Mesenchymal stem cell (in vitro differentiated cells and primary cell): ENCODE measurements at regions not wholly inside any gene's neighbourhood (a gene's known extent, or its start where the extent isn't known, plus 50 kb on each side); places are given as distances from the start of the nearest gene placed in this dataset.
"Not testable (repeated sequence)": the region's sequence is repeated elsewhere in the genome, so short reads cannot be mapped to it uniquely, and the experiment has no call there.

Source experiments
- DNase-seq: peaks from one replicate; pipeline ENCODE4 v3.0.0-alpha.2; 2013
- H2AFZ ChIP-seq: one replicate; pipeline ENCODE4 v1.6.1; 2013; ENCODE audit warnings: low read depth, mild to moderate bottlenecking, control low read depth, inconsistent platforms, low read length, moderate library complexity
- H2AK5ac ChIP-seq: 2 replicates; pipeline ENCODE4 v1.6.1; 2013; ENCODE audit warnings: low read length, moderate library complexity, mild to moderate bottlenecking, inconsistent platforms; ENCODE audit not compliant: severe bottlenecking
- H2BK120ac ChIP-seq: one replicate; pipeline ENCODE4 v1.6.1; 2013; ENCODE audit warnings: low read depth, mild to moderate bottlenecking, inconsistent platforms, low read length, moderate library complexity
- H2BK12ac ChIP-seq, 2 experiments: one replicate each; pipeline ENCODE4 v1.6.1; 2013; ENCODE audit warnings: inconsistent platforms in 2 of 2, low read length in 2 of 2, mild to moderate bottlenecking in 2 of 2, moderate library complexity in 2 of 2, control low read depth in 1 of 2
- H2BK15ac ChIP-seq: one replicate; pipeline ENCODE4 v1.6.1; 2013; ENCODE audit warnings: mild to moderate bottlenecking, low read depth, inconsistent platforms; ENCODE audit not compliant: poor library complexity, severe bottlenecking
- H2BK5ac ChIP-seq: 2 replicates; pipeline ENCODE4 v1.6.1; 2013; ENCODE audit warnings: low read depth, mild to moderate bottlenecking, low read length, control low read depth, inconsistent platforms; ENCODE audit not compliant: poor library complexity, severe bottlenecking
- H3K14ac ChIP-seq, 2 experiments: one replicate each; pipeline ENCODE4 v1.6.1; 2013; ENCODE audit warnings: inconsistent platforms in 2 of 2, low read length in 2 of 2, control low read depth in 1 of 2, mild to moderate bottlenecking in 1 of 2, moderate library complexity in 1 of 2
- H3K18ac ChIP-seq, 2 experiments: one replicate each; pipeline ENCODE4 v1.6.1; 2013; ENCODE audit warnings: inconsistent platforms in 2 of 2, low read length in 2 of 2, control low read depth in 1 of 2, low read depth in 1 of 2, mild to moderate bottlenecking in 1 of 2
- H3K23ac ChIP-seq, 2 experiments: one replicate each; pipeline ENCODE4 v1.6.1; 2013; ENCODE audit warnings: inconsistent platforms in 2 of 2, low read length in 2 of 2, mild to moderate bottlenecking in 2 of 2, moderate library complexity in 2 of 2, control low read depth in 1 of 2
- H3K27ac ChIP-seq: 2 replicates; pipeline ENCODE4 v1.5.1; 2013; ENCODE audit warnings: mild to moderate bottlenecking, moderate library complexity, low read length, control low read depth, inconsistent platforms; ENCODE audit not compliant: poor library complexity, severe bottlenecking
- H3K27me3 ChIP-seq, 2 experiments: 2 replicates each; pipeline versions ENCODE4 v1.6.1 to v1.7.0; 2013; ENCODE audit warnings: low read length in 2 of 2, mild to moderate bottlenecking in 2 of 2, moderate library complexity in 2 of 2, control low read depth in 1 of 2, inconsistent platforms in 1 of 2; ENCODE audit not compliant: control insufficient read depth in 1 of 2, insufficient read depth in 1 of 2
- H3K36me3 ChIP-seq, 2 experiments: 2 replicates each; pipeline versions ENCODE4 v1.6.1 to v1.7.0; 2013; ENCODE audit warnings: low read length in 2 of 2, control low read depth in 1 of 2, inconsistent platforms in 1 of 2, low read depth in 1 of 2, mild to moderate bottlenecking in 1 of 2; ENCODE audit not compliant: insufficient read depth in 2 of 2, control insufficient read depth in 1 of 2
- H3K4ac ChIP-seq, 2 experiments: one replicate each; pipeline ENCODE4 v1.6.1; 2013; ENCODE audit warnings: inconsistent platforms in 2 of 2, low read length in 2 of 2, mild to moderate bottlenecking in 2 of 2, moderate library complexity in 2 of 2, control low read depth in 1 of 2, low read depth in 1 of 2
- H3K4me1 ChIP-seq: 2 replicates; pipeline ENCODE4 v1.6.1; 2013; ENCODE audit warnings: low read depth, low read length, control low read depth; ENCODE audit not compliant: control insufficient read depth, insufficient read depth
- H3K4me2 ChIP-seq: 2 replicates; pipeline ENCODE4 v1.6.1; 2013; ENCODE audit warnings: low read length, mild to moderate bottlenecking, inconsistent platforms; ENCODE audit not compliant: poor library complexity, severe bottlenecking
- H3K4me3 ChIP-seq, 2 experiments: 2 replicates each; pipeline versions ENCODE4 v1.5.1 to v1.7.0; 2013; ENCODE audit warnings: low read length in 2 of 2, mild to moderate bottlenecking in 2 of 2, control low read depth in 1 of 2, low read depth in 1 of 2; ENCODE audit not compliant: insufficient read depth in 1 of 2
- H3K79me1 ChIP-seq: replicated peaks from 2 replicates; pipeline ENCODE4 v1.6.1; 2013; ENCODE audit warnings: mild to moderate bottlenecking, control low read depth, low read length, inconsistent platforms; ENCODE audit not compliant: poor library complexity, severe bottlenecking
- H3K9ac ChIP-seq: 2 replicates; pipeline ENCODE4 v1.7.0; 2013; ENCODE audit warnings: mild to moderate bottlenecking, low read length, moderate library complexity
- H3K9me3 ChIP-seq: 2 replicates; pipeline ENCODE4 v1.7.0; 2013; ENCODE audit warnings: mild to moderate bottlenecking, low read length; ENCODE audit not compliant: control insufficient read depth
- H4K8ac ChIP-seq: one replicate; pipeline ENCODE4 v1.6.1; 2013; ENCODE audit warnings: inconsistent platforms, mild to moderate bottlenecking, low read length, moderate library complexity
- H4K91ac ChIP-seq: one replicate; pipeline ENCODE4 v1.6.1; 2013; ENCODE audit warnings: mild to moderate bottlenecking, low read length, inconsistent platforms
- WGBS: methylation state at CpG from one replicate; pipeline ENCODE4 v1.1.7; 2013; ENCODE audit warnings: mixed read lengths; 5-methylcytosine and 5-hydroxymethylcytosine counted together

GRCh38 chr21:5106767-5107464 lies 5414.5 kb upstream of the TPTE start:
- H3K9ac ChIP-seq, H3K23ac ChIP-seq, H3K36me3 ChIP-seq, H2BK15ac ChIP-seq, H2AFZ ChIP-seq, H3K9me3 ChIP-seq, H3K14ac ChIP-seq, H3K4me1 ChIP-seq, H3K27me3 ChIP-seq, H4K8ac ChIP-seq, DNase-seq, H2BK12ac ChIP-seq, H4K91ac ChIP-seq, H3K4ac ChIP-seq, H3K27ac ChIP-seq, H2AK5ac ChIP-seq, H3K4me3 ChIP-seq, H3K18ac ChIP-seq, H3K4me2 ChIP-seq, H3K79me1 ChIP-seq, H2BK5ac ChIP-seq, H2BK120ac ChIP-seq: not testable (repeated sequence)
- WGBS = no CpG with 5 or more reads among the region's 23 CpGs

- H3K14ac ChIP-seq, H3K36me3 ChIP-seq: not testable (repeated sequence)
- no CpG with 5 or more reads among the region's 20 CpGs for WGBS
Measured at GRCh38 chr21:5107637-5108036, 5413.7 kb upstream of the TPTE start.

GRCh38 chr21:5108048-5108775 lies 5413.2 kb upstream of the TPTE start:
- not testable (repeated sequence) for H2BK15ac ChIP-seq, H3K79me1 ChIP-seq, H2AFZ ChIP-seq, H3K4me3 ChIP-seq, H4K91ac ChIP-seq, H3K27me3 ChIP-seq, H4K8ac ChIP-seq, H3K14ac ChIP-seq, H3K9ac ChIP-seq, H3K4ac ChIP-seq, H2BK120ac ChIP-seq, H3K18ac ChIP-seq, H3K9me3 ChIP-seq, H3K36me3 ChIP-seq, H2BK12ac ChIP-seq, H3K23ac ChIP-seq, H2AK5ac ChIP-seq, H3K4me1 ChIP-seq, H3K4me2 ChIP-seq, H2BK5ac ChIP-seq, H3K27ac ChIP-seq
- WGBS = 9% methylated on average over 3 of the region's 19 CpGs
- peak; percentile 6 for DNase-seq

More at GRCh38 chr21:5107637-5108036, 5413.7 kb upstream of the TPTE start:
- H3K4me1 ChIP-seq, H3K4me2 ChIP-seq, H3K18ac ChIP-seq, H4K8ac ChIP-seq, H3K4ac ChIP-seq, H3K27ac ChIP-seq, DNase-seq, H2AK5ac ChIP-seq, H3K27me3 ChIP-seq, H3K4me3 ChIP-seq, H2BK5ac ChIP-seq, H2BK120ac ChIP-seq, H4K91ac ChIP-seq, H2BK15ac ChIP-seq, H3K23ac ChIP-seq, H2AFZ ChIP-seq, H3K9me3 ChIP-seq, H2BK12ac ChIP-seq, H3K79me1 ChIP-seq, H3K9ac ChIP-seq: not testable (repeated sequence)

- not testable (repeated sequence) for H2AK5ac ChIP-seq, H2AFZ ChIP-seq, H4K8ac ChIP-seq, H3K18ac ChIP-seq, H4K91ac ChIP-seq, H3K4me1 ChIP-seq, H3K23ac ChIP-seq, H2BK5ac ChIP-seq, H3K79me1 ChIP-seq, H2BK12ac ChIP-seq, H3K27ac ChIP-seq, H3K4me2 ChIP-seq, H3K4me3 ChIP-seq, H2BK120ac ChIP-seq, H3K27me3 ChIP-seq, H3K9me3 ChIP-seq, DNase-seq, H2BK15ac ChIP-seq, H3K14ac ChIP-seq, H3K36me3 ChIP-seq, H3K4ac ChIP-seq, H3K9ac ChIP-seq
- 100% methylated on average over 1 of the region's 10 CpGs for WGBS
Measured at GRCh38 chr21:5111197-5111596, 5410.2 kb upstream of the TPTE start.
